ENCODE measurements at regions not wholly inside any gene's neighbourhood (a gene's known extent, or its start where the extent isn't known, plus 50 kb on each side); places are given as distances from the start of the nearest gene placed in this dataset.
"Not testable (repeated sequence)": the region's sequence is repeated elsewhere in the genome, so short reads cannot be mapped to it uniquely, and the experiment has no call there.

GRCh38 chr1:190975827-190976226 lies 498.2 kb upstream of the BRINP3 start:
- DNase-seq: no peak

GRCh38 chr1:191002768-191003167 lies 525.1 kb upstream of the BRINP3 start:
- DNase-seq: no peak

- DNase-seq: no peak
These were observed 539.1 kb upstream of the BRINP3 start for GRCh38 chr1:191016765-191017164.

- no peak for DNase-seq
These were observed 545.2 kb upstream of the BRINP3 start for GRCh38 chr1:191022856-191023255.

DNA sequence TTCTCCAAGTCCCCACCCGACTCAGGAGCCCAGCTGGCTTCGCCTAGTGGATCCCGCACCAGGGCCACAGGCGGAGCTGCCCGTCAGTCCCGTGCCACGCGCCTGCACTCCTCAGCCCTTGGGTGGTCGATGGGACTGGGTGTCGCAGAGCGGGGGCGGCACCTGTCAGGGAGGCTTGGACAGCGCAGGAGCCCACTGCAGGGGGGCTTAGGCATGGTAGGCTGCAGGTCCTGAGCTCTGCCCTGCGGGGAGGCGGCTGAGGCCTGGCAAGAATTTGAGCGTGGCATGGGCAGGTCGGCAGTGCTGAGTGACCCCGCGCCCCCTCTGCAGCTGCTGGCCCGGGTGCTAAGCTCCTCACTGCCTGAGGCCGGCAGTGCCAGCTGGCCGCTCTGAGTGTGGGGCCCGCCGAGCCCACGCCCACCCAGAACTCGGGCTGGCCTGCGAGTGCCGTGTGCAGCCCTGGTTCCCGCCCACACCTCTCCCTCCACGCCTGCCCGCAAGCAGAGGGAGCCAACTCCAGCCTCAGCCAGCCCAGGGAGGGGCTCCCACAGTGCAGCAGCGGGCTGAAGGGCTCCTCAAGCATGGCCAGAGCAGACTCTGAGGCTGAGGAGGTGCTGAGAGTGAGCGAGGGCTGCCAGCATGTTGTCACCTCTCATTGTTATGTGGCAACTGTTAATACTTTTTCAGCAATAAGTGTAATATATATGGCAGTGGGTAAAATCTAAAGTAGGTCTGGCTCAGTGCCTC lies 548.4 kb upstream of the BRINP3 start:
- DNase-seq: no peak

GRCh38 chr1:191026828-191027227 lies 549.2 kb upstream of the BRINP3 start:
- DNase-seq: no peak

GRCh38 chr1:191034132-191034531 lies 556.5 kb upstream of the BRINP3 start:
- DNase-seq: no peak

- no peak for DNase-seq
These were observed 565.4 kb upstream of the BRINP3 start for GRCh38 chr1:191043066-191043465.

GRCh38 chr1:191049781-191050180 lies 572.1 kb upstream of the BRINP3 start:
- no peak for DNase-seq

DNA sequence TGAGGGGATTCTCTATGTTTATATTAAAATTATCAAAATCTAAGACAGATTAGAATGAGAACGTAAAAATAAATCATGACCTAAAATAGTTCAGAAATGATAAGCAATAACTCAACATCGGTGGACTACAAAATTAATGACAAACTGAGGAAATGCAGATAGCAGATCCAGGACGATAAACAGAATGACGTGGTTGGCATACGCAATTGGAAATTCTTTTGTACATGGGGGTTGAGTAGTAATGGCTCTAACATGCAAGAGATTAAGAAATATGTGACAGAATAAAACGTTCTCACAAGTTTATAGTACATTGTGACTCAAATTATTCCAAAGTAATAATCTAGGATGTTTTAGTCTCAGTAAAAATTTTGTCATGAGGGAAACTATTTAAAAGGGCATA lies 575.2 kb upstream of the BRINP3 start:
- DNase-seq: no peak

GRCh38 chr1:191065346-191065745 lies 587.7 kb upstream of the BRINP3 start:
- DNase-seq: no peak

DNA sequence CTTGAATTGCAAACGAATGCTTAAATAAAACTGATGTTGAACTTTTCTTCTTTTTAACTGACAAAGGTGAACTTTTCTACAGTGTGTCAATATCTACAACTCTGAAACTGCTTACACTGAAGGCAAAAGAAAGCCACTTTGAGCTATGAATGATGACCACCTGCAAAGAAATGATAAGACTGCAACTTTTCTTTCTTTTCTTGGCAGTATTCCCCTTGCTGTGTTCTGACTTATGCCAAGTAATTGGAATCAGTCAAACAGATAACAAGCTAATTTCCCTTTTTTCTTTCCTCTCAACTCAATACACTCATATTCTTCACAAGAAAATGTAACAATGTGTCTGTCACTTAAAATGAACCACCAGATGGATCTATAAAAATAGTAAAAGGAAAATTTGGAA lies 588.1 kb upstream of the BRINP3 start:
- DNase-seq: no peak

GRCh38 chr1:191074881-191075280 lies 597.2 kb upstream of the BRINP3 start:
- DNase-seq: no peak

DNA sequence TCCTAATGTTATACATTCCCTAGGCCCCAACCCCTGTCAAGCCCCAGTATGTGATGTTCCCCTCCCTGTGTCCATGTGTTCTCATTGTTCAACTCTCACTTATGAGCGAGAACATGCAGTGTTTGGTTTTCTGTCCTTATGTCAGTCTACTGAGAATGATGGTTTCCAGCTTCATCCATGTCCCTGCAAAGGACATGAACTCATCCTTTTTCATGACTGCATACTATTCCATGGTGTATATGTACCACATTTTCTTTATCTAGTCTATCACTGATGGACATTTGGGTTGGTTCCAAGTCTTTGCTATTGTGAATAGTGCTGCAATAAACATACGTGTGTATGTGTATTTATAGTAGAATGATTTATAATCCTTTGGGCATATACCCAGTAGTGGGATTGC lies 605.4 kb upstream of the BRINP3 start:
- not testable (repeated sequence) for DNase-seq

DNA sequence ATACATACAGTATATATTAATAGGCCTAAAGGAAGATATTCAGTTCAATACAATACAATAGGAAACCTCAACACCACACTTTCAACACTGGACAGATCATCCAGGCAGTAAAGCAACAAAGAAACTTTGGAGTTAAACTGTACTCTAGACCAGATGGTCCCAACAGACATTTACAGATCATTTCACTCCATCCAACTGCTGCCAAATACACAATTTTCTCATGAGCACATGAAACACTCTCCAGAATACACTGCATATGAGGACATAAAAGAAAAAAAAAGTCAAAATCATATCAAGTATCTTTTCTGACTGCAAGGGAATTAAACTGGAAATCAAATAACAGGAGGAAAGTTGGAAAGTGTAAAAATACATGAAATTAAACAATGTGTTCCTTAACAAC lies 607.5 kb upstream of the BRINP3 start:
- DNase-seq: no peak

DNA sequence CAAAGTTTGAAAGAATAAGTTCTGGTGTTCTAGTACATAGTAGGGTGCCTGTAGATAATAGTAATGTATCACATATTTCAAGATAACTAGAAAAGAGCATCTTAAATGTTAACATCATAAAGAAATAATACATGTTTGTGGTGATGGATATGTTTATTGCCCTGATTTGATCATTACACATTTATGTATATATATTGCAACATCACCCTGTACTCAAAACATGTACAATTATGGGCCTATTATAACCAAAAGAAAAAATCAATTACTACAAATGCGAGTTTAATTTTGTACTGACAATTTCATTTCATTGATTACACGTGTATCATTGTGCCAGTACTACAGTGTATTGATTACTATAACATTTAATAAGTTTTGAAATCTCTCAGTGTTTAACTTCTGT lies 609.2 kb upstream of the BRINP3 start:
- no peak for DNase-seq

- DNase-seq: no peak
These were observed 618.7 kb upstream of the BRINP3 start for GRCh38 chr1:191096405-191096804.

- no peak for DNase-seq
These were observed 622.0 kb upstream of the BRINP3 start for GRCh38 chr1:191099696-191100095.

DNA sequence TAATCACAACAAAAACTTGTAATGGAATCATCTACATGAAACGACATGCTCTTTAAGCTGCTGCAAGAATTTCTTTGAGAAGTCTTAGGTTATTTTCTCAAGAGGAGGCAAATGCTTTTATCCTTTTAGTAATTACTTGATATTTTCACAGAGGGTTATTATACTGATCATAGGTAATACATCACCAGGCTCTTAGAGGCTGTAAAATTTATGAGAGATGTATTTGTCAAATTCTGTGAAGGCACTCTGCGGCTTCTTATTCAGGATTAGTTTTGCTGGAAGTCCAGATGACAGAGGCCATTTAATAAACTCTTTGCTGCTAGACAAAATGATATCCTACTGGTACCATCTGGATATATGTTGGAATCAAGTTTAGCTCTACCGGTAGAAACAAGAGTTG lies 624.3 kb upstream of the BRINP3 start:
- DNase-seq: no peak

GRCh38 chr1:191125950-191126349 lies 648.3 kb upstream of the BRINP3 start:
- DNase-seq: no peak

DNA sequence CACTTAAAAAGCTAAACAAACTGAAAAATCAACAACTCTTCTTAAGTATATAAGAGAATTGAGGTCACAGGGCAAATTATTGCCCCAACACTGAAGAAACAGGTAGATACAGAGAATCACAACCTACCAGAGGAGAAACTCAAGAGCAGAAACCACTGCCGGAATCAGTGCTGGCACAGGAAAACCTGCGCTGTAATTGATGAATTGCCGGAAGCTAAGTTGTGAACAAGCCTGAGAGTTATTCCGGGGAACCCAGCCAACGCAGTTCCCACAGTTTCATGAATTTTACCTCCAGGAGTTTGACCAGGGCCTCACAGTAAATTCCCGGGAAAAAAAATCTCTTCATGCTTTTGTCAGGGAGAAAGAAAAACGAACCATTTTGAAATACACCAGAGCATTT lies 657.1 kb upstream of the BRINP3 start:
- DNase-seq: no peak

DNA sequence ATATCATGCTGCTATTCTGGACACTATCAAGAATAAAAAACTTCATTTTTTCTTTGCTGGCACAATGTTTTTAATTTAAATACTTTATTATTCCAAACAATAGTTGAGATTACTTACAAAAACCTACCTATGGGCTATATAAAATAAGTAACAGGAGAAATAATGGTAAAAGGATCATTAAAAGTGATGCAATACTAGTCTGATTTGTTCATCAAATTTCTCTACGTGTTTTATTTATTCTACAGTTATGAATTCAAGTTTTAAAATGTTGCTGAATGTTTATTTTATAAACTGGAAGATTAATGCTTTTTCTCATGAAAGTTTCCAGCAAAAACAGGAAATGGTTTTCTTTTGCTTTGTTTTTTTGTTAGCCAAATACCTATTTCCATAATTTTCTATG lies 662.4 kb upstream of the BRINP3 start:
- DNase-seq: no peak

DNA sequence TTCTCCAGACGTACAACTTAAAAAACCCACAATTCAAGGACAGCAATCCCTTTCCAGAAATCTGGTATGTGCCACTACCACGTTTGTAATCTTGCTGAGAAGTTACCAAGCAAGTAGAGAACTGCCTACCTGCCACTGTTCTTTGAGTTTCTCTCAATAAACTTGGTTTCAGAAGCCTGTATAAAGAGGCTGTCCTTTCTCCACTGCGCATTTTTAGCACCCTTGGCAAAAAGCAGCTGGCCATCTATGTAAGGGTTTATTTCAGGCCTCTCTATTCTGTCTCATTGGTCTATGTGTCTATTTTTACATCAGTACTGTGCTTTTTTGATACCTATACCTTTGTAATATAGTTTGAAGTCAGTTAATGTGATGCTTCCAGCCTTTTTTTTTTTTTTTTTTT lies 665.1 kb upstream of the BRINP3 start:
- DNase-seq: no peak

- no peak for DNase-seq
These were observed 668.2 kb upstream of the BRINP3 start for GRCh38 chr1:191145834-191146233.

Data from nucleus accumbens (tissue), 56 donors.